IMR-90 (cell line): ENCODE measurements at regions not wholly inside any gene's neighbourhood (a gene's known extent, or its start where the extent isn't known, plus 50 kb on each side); places are given as distances from the start of the nearest gene placed in this dataset.

Experiments used
- ATAC-seq: fragments of 200-7000 bp; cut with Tn5 transposase; 2 replicates; pipeline ENCODE4 v1.9.1; 2020; ENCODE audit warnings: low read depth, mild to moderate bottlenecking, moderate library complexity
- BruUV-seq: library from RNA; stranded (reverse); fragments of 400-500 nt; replicated peaks from 2 replicates; lab custom pipeline; 2021; lab: Mats Ljungman, UMichigan
- CTCF ChIA-PET: fragments of 300-600 bp; formaldehyde crosslinking; extraction: SDS; loops from one replicate; lab custom pipeline; 2021; ENCODE audit warnings: antibody characterized with exemption; lab: Yijun Ruan, JAX
- POLR2A ChIA-PET: fragments of 300-600 bp; sonication (Branson Sonifier 250); formaldehyde crosslinking; loops from one replicate; lab custom pipeline; 2022; ENCODE audit warnings: antibody characterized with exemption; ENCODE audit not compliant: unreplicated experiment; lab: Charles Lee
- DNase-seq: peaks from one replicate; pipeline ENCODE4 v3.0.0; 2013
- H2AFZ ChIP-seq: replicated peaks from 2 replicates; pipeline ENCODE3; 2013; ENCODE audit warnings: low read length, mild to moderate bottlenecking; ENCODE audit not compliant: poor library complexity
- H2AK5ac ChIP-seq: 2 replicates; pipeline ENCODE4 v1.6.1; 2013; ENCODE audit warnings: low read depth, low read length, inconsistent platforms
- H2AK9ac ChIP-seq: replicated peaks from 2 replicates; pipeline ENCODE3; 2013; ENCODE audit warnings: mild to moderate bottlenecking, low read depth, low read length, moderate library complexity; ENCODE audit not compliant: poor library complexity
- H2BK120ac ChIP-seq: 2 replicates; pipeline ENCODE4 v1.6.1; 2013; ENCODE audit warnings: low read depth, low read length, inconsistent platforms
- H2BK15ac ChIP-seq: 3 replicates; pipeline ENCODE4 v1.6.1; 2013; ENCODE audit warnings: low read depth, low read length, inconsistent platforms
- H2BK20ac ChIP-seq: 2 replicates; pipeline ENCODE4 v1.6.1; 2013; ENCODE audit warnings: low read depth, mild to moderate bottlenecking, inconsistent platforms, low read length, moderate library complexity
- H2BK5ac ChIP-seq: 2 replicates; pipeline ENCODE4 v1.6.1; 2013; ENCODE audit warnings: mild to moderate bottlenecking, low read depth, low read length, inconsistent platforms; ENCODE audit not compliant: poor library complexity, severe bottlenecking
- H3K14ac ChIP-seq: replicated peaks from 2 replicates; pipeline ENCODE4 v1.6.1; 2013; ENCODE audit warnings: low read depth, low read length, inconsistent platforms
- H3K18ac ChIP-seq: 2 replicates; pipeline ENCODE4 v1.6.1; 2013; ENCODE audit warnings: low read depth, low read length, control low read depth
- H3K23ac ChIP-seq: 2 replicates; pipeline ENCODE4 v1.6.1; 2013; ENCODE audit warnings: low read depth, low read length, inconsistent platforms
- H3K27ac ChIP-seq: 2 replicates; pipeline ENCODE4 v1.5.1; 2013; ENCODE audit warnings: mild to moderate bottlenecking, control low read depth, low read length; ENCODE audit not compliant: insufficient read depth
- H3K27me3 ChIP-seq: 2 replicates; pipeline ENCODE4 v1.6.1; 2013; ENCODE audit warnings: low read length; ENCODE audit not compliant: control insufficient read depth, insufficient read depth
- H3K36me3 ChIP-seq: 2 replicates; pipeline ENCODE4 v1.6.1; 2013; ENCODE audit warnings: low read length, mixed read lengths; ENCODE audit not compliant: control insufficient read depth, insufficient read depth
- H3K4ac ChIP-seq: 2 replicates; pipeline ENCODE4 v1.6.1; 2013; ENCODE audit warnings: low read depth, low read length, inconsistent platforms
- H3K4me1 ChIP-seq: 2 replicates; pipeline ENCODE4 v1.6.1; 2013; ENCODE audit warnings: low read length, mixed read lengths; ENCODE audit not compliant: control insufficient read depth, insufficient read depth
- H3K4me2 ChIP-seq: 2 replicates; pipeline ENCODE4 v1.6.1; 2013; ENCODE audit warnings: low read depth, mild to moderate bottlenecking, control low read depth, low read length, moderate library complexity
- H3K4me3 ChIP-seq: 2 replicates; pipeline ENCODE4 v1.5.1; 2013; ENCODE audit warnings: low read depth, mild to moderate bottlenecking, control low read depth, low read length, moderate library complexity; ENCODE audit not compliant: insufficient read depth
- H3K56ac ChIP-seq: 2 replicates; pipeline ENCODE4 v1.6.1; 2013; ENCODE audit warnings: low read length, inconsistent platforms; ENCODE audit not compliant: insufficient read depth; ENCODE audit errors: extremely low read depth
- H3K79me1 ChIP-seq, 2 experiments: 2 replicates each; pipeline ENCODE4 v1.6.1; 2013; ENCODE audit warnings: low read length in 2 of 2, inconsistent platforms in 1 of 2, low read depth in 1 of 2
- H3K9ac ChIP-seq: 2 replicates; pipeline ENCODE4 v1.6.1; 2013; ENCODE audit warnings: low read depth, low read length, control low read depth
- H3K9me1 ChIP-seq: 2 replicates; pipeline ENCODE4 v1.6.1; 2013; ENCODE audit warnings: low read length, inconsistent platforms; ENCODE audit not compliant: insufficient read depth
- H3K9me3 ChIP-seq: 2 replicates; pipeline ENCODE4 v1.6.1; 2013; ENCODE audit warnings: low read length; ENCODE audit not compliant: control insufficient read depth, insufficient read depth
- H4K20me1 ChIP-seq: 2 replicates; pipeline ENCODE4 v1.6.1; 2013; ENCODE audit warnings: low read length, inconsistent platforms; ENCODE audit not compliant: insufficient read depth
- H4K5ac ChIP-seq: 2 replicates; pipeline ENCODE4 v1.6.1; 2013; ENCODE audit warnings: mild to moderate bottlenecking, low read depth, low read length, control low read depth
- H4K8ac ChIP-seq, 2 experiments: 2 replicates each; pipeline ENCODE4 v1.6.1; 2013; ENCODE audit warnings: low read depth in 2 of 2, low read length in 2 of 2, control low read depth in 1 of 2, inconsistent platforms in 1 of 2
- H4K91ac ChIP-seq: 2 replicates; pipeline ENCODE4 v1.6.1; 2013; ENCODE audit warnings: low read depth, low read length, inconsistent platforms; ENCODE audit not compliant: insufficient read depth
- POLR2A ChIP-seq: IDR thresholded peaks from 2 replicates; pipeline ENCODE4 v1.6.1; 2012; ENCODE audit warnings: mild to moderate bottlenecking, low read depth, low read length
- RFX5 ChIP-seq: IDR thresholded peaks from 2 replicates; pipeline ENCODE4 v1.8.0; 2012; ENCODE audit warnings: low read depth, mild to moderate bottlenecking, low read length, moderate library complexity
- whole genome bisulfite sequencing, 2 experiments: methylation state at CpG; one replicate each; pipeline versions ENCODE4 v1.1.5 to v1.1.7; 2013; ENCODE audit warnings: missing lambda C conversion rate in 2 of 2; ENCODE audit not compliant: insufficient read length in 1 of 2; ENCODE audit errors: extremely low coverage in 2 of 2; 5-methylcytosine and 5-hydroxymethylcytosine counted together
- dilution Hi-C: fragments of 300-500 bp; cut with HindIII; formaldehyde crosslinking; loops from one replicate; pipeline ENCODE4 v1.14.3; 2018; ENCODE audit warnings: low sequenced_read_pairs; ENCODE audit not compliant: unreplicated experiment
- in situ Hi-C: fragments of 300-500 bp; cut with MboI; formaldehyde crosslinking; loops from 3 replicates; pipeline ENCODE4 v1.14.3; 2019; ENCODE audit warnings: low sequenced_read_pairs, inconsistent platforms, mixed read lengths
- intact Hi-C: fragments of 100-400 bp; cut with micrococcal nuclease; formaldehyde crosslinking; loops from 2 replicates; pipeline ENCODE4 v1.10.0; 2022

DNA sequence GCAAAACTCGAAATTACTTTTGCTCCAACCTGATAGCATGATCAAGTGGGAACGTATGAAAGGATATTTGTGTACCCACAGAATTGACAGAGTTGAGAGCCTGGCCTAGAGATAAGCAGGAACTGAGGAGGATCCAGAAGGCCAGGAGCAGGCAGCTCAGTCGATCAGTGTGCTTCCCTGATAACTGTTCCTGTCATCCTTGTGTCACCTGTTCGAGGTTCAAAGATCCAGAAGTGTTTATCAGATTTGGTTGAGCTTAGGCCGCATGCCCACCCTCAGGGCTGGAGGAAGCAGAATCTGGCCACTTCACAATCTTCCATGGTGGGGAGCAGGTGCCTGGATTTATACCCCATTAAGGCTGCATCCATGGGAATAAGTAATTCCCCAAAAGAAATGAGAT is 124.8 kb downstream of the QRSL1 start:
- Histone ChIP-seq H3K9ac (no peak overlapping the region), H4K20me1 (no peaks in the 10 kb centered on the region), H3K27ac (no peak overlapping the region), H3K18ac (no peak overlapping the region), H4K8ac (no peak overlapping the region), H3K27me3 (0 out of 2 replicates have a peak, but pooled peaks cover 1% of the 10 kb centered on the region), H3K4me3 (no peak overlapping the region), H3K9me3 (no peaks in the 10 kb centered on the region), H3K79me1 (no peaks in the 10 kb centered on the region), H3K4me1 (no peaks in the 10 kb centered on the region), H2BK120ac (no peak overlapping the region), H2BK15ac (no peak overlapping the region), H2AK5ac (no peak overlapping the region), H2AK9ac (no peak overlapping the region), H3K14ac (no peak overlapping the region), H3K23ac (no peak overlapping the region), H4K5ac (no peak overlapping the region), H4K91ac (no peak overlapping the region), H2BK5ac (no peak overlapping the region), H3K4ac (no peak overlapping the region), H3K56ac (no peak overlapping the region), H3K36me3 (no peaks in the 10 kb centered on the region), H2AFZ (no peak overlapping the region), H3K4me2 (no peak overlapping the region), H3K9me1 (no peaks in the 10 kb centered on the region; the same call in 1 of the 2 replicates), H2BK20ac (no peak overlapping the region)
- dilution Hi-C loops (no loop called here), intact Hi-C loops (no loop called here), in situ Hi-C loops (no loop called here)
- TF ChIP-seq POLR2A: no peak
- no peak for TF ChIP-seq RFX5
- ATAC-seq: no peak
- no TSS peak for BruUV-seq
- ChIA-PET POLR2A (no interaction called here), CTCF (no interaction called here)
- 13% methylated on average over 1 of the region's 5 CpGs; no CpG with 5 or more reads in 1 of the 2 experiments for WGBS, 2 experiments
- DNase-seq: no peak
